ENCODE measurements at regions not wholly inside any gene's neighbourhood (a gene's known extent, or its start where the extent isn't known, plus 50 kb on each side); places are given as distances from the start of the nearest gene placed in this dataset.

GRCh38 chr11:71365626-71366025 is 82.6 kb downstream of the DHCR7 start:
- CTCF ChIA-PET, result interaction anchor here (0.7 kb wide), 1 partner anchor 54 kb away, joined by 3 read pairs; no protein-coding TSS in a partner anchor
- Histone ChIP-seq H3K4me3 (ENCODE audit: low read depth, low read length) (no peak overlapping the region), H3K27ac (ENCODE audit: extremely low read depth, low read depth, low read length) (no peak overlapping the region), H3K36me3 (ENCODE audit: control insufficient read depth in 2 of 2, insufficient read depth in 1 of 2, low read length in 2 of 2) (no peaks in the 10 kb centered on the region), H3K9me3 (ENCODE audit: control insufficient read depth, insufficient read depth, low read depth, low read length) (no peaks in the 10 kb centered on the region), H3K4me1 (ENCODE audit: control insufficient read depth, insufficient read depth, low read length) (no peaks in the 10 kb centered on the region)
- POLR2A ChIA-PET, result no interaction called here
- TF ChIP-seq ZBTB48 (tag by site-specific recombination; IDR thresholded peaks at IDR 0.05), result no peak
- TF ChIP-seq ZNF214 (tag by site-specific recombination; IDR thresholded peaks at IDR 0.05; ENCODE audit: borderline replicate concordance), result no peak
- no peak for TF ChIP-seq TRIM28 (IDR thresholded peaks at IDR 0.05; ENCODE audit: borderline replicate concordance, low read length)
- no peak for TF ChIP-seq SP2 (tag by site-specific recombination; IDR thresholded peaks at IDR 0.05)

GRCh38 chr11:71364806-71365205 is 83.4 kb downstream of the DHCR7 start:
- ChIA-PET CTCF (no interaction called here), POLR2A (no interaction called here)
- H3K36me3 ChIP-seq (ENCODE audit: control insufficient read depth in 2 of 2, insufficient read depth in 1 of 2, low read length in 2 of 2), result no peaks in the 10 kb centered on the region

GRCh38 chr11:71364176-71364671 is 84.0 kb downstream of the DHCR7 start:
- POLR2A ChIA-PET, result no interaction called here
- no peak overlapping the region for H3K27ac ChIP-seq (ENCODE audit: extremely low read depth, low read depth, low read length)
- no peaks in the 10 kb centered on the region for H3K9me3 ChIP-seq (ENCODE audit: control insufficient read depth, insufficient read depth, low read depth, low read length)
- CTCF ChIA-PET, result no interaction called here
- H3K4me1 ChIP-seq (ENCODE audit: control insufficient read depth, insufficient read depth, low read length), result no peaks in the 10 kb centered on the region
- H3K4me3 ChIP-seq (ENCODE audit: low read depth, low read length), result no peak overlapping the region
- no peaks in the 10 kb centered on the region for H3K36me3 ChIP-seq (ENCODE audit: control insufficient read depth in 2 of 2, insufficient read depth in 1 of 2, low read length in 2 of 2)
- no peak for TF ChIP-seq ZBTB6 (tag by site-specific recombination; IDR thresholded peaks at IDR 0.05)
- TF ChIP-seq ATF2 (tag by site-specific recombination; IDR thresholded peaks at IDR 0.05; ENCODE audit: low read depth), result no peak
- no peak for TF ChIP-seq ZNF19 (tag by site-specific recombination; IDR thresholded peaks at IDR 0.05; ENCODE audit: low read depth)
- no peak for TF ChIP-seq PRDM1 (tag by site-specific recombination; IDR thresholded peaks at IDR 0.05)
- TF ChIP-seq ZNF626 (tag by site-specific recombination; IDR thresholded peaks at IDR 0.05), result no peak
- no peak for TF ChIP-seq ZBTB21 (tag by site-specific recombination; IDR thresholded peaks at IDR 0.05)
- TF ChIP-seq REPIN1 (tag by site-specific recombination; IDR thresholded peaks at IDR 0.05; ENCODE audit: low read depth), result no peak
- TF ChIP-seq HOXA7 (CRISPR knock-in tag; IDR thresholded peaks at IDR 0.05; ENCODE audit: borderline replicate concordance), result no peak
- TF ChIP-seq ZEB2 (tag by site-specific recombination; IDR thresholded peaks at IDR 0.05), result no peak
- no peak for TF ChIP-seq OSR2 (tag by site-specific recombination; IDR thresholded peaks at IDR 0.05)
- TF ChIP-seq ZNF518A (tag by site-specific recombination; conservative IDR thresholded peaks at IDR 0.05; ENCODE audit: low read depth), result no peak

More at GRCh38 chr11:71364806-71365205, 83.4 kb downstream of the DHCR7 start:
- Histone ChIP-seq H3K4me3 (ENCODE audit: low read depth, low read length) (no peak overlapping the region), H3K4me1 (ENCODE audit: control insufficient read depth, insufficient read depth, low read length) (no peaks in the 10 kb centered on the region), H3K27ac (ENCODE audit: extremely low read depth, low read depth, low read length) (no peak overlapping the region), H3K9me3 (ENCODE audit: control insufficient read depth, insufficient read depth, low read depth, low read length) (no peaks in the 10 kb centered on the region)
- TF ChIP-seq ZNF146 (tag by site-specific recombination; IDR thresholded peaks at IDR 0.05) (no peak), BCL11A (tag by site-specific recombination; IDR thresholded peaks at IDR 0.05; ENCODE audit: low read depth) (no peak), ZNF596 (tag by site-specific recombination; IDR thresholded peaks at IDR 0.05) (no peak), ZNF776 (tag by site-specific recombination; IDR thresholded peaks at IDR 0.05; ENCODE audit: borderline replicate concordance) (no peak), SALL2 (tag by site-specific recombination; IDR thresholded peaks at IDR 0.05; ENCODE audit: borderline replicate concordance) (no peak), ZBTB26 (tag by site-specific recombination; optimal IDR thresholded peaks at IDR 0.05) (no peak), ZNF692 (tag by site-specific recombination; IDR thresholded peaks at IDR 0.05) (no peak), ZNF837 (tag by site-specific recombination; IDR thresholded peaks at IDR 0.05) (no peak)
